H1 (cell line): ENCODE measurements at regions not wholly inside any gene's neighbourhood (a gene's known extent, or its start where the extent isn't known, plus 50 kb on each side); places are given as distances from the start of the nearest gene placed in this dataset.
"Not testable (repeated sequence)": the region's sequence is repeated elsewhere in the genome, so short reads cannot be mapped to it uniquely, and the experiment has no call there.

Source experiments
- CTCF ChIA-PET: fragments of 300-600 bp; sonication (Branson Sonifier 250); formaldehyde crosslinking; loops from one replicate; lab custom pipeline; 2021; ENCODE audit not compliant: partially characterized antibody; lab: Charles Lee
- POLR2A ChIA-PET: fragments of 300-600 bp; sonication (Branson Sonifier 250); formaldehyde crosslinking; loops from one replicate; lab custom pipeline; 2021; ENCODE audit warnings: inconsistent platforms; ENCODE audit not compliant: partially characterized antibody; lab: Charles Lee
- DNase-seq, 2 experiments: peaks; one replicate each; pipeline versions ENCODE4 v3.0.0 to v3.0.0-alpha.2; 2010 to 2022; ENCODE audit warnings: low spot score in 2 of 2, low read depth in 1 of 2, mixed read lengths in 1 of 2
- FAIRE-seq: peaks from 2 replicates; lab custom pipeline; 2011; peaks lifted over from hg19 to GRCh38; lab: Jason Lieb, UNC
- H2AFZ ChIP-seq: 2 replicates; pipeline ENCODE4 v1.8.1; 2012; ENCODE audit warnings: low read length, inconsistent platforms
- H2AK5ac ChIP-seq: 2 replicates; pipeline ENCODE4 v1.6.1; 2013; ENCODE audit warnings: low read depth, low read length
- H2BK120ac ChIP-seq: replicated peaks from 2 replicates; pipeline ENCODE3; 2013; ENCODE audit warnings: low read depth, low read length, inconsistent platforms
- H2BK12ac ChIP-seq: 2 replicates; pipeline ENCODE4 v1.6.1; 2013; ENCODE audit warnings: low read depth, low read length
- H2BK15ac ChIP-seq: 2 replicates; pipeline ENCODE4 v1.6.1; 2013; ENCODE audit warnings: low read length
- H2BK20ac ChIP-seq: 2 replicates; pipeline ENCODE4 v1.6.1; 2013; ENCODE audit warnings: low read length
- H2BK5ac ChIP-seq: 2 replicates; pipeline ENCODE4 v1.6.1; 2013; ENCODE audit warnings: low read depth, low read length
- H3K14ac ChIP-seq: 2 replicates; pipeline ENCODE4 v1.6.1; 2013; ENCODE audit warnings: inconsistent platforms; ENCODE audit not compliant: insufficient read length
- H3K18ac ChIP-seq: 2 replicates; pipeline ENCODE4 v1.6.1; 2013; ENCODE audit warnings: low read length; ENCODE audit errors: extremely low read depth
- H3K23ac ChIP-seq: 2 replicates; pipeline ENCODE4 v1.6.1; 2013; ENCODE audit warnings: inconsistent platforms; ENCODE audit not compliant: insufficient read length
- H3K23me2 ChIP-seq: 2 replicates; pipeline ENCODE4 v1.6.1; 2013; ENCODE audit warnings: low read depth, low read length
- H3K27ac ChIP-seq: 2 replicates; pipeline ENCODE4 v1.6.1; 2011; ENCODE audit warnings: low read depth, low read length, inconsistent platforms
- H3K27me3 ChIP-seq, 4 experiments: replicated peaks in 1 of 4; 1 replicate in 1 of 4; 2 replicates in 3 of 4; pipeline versions ENCODE4 v1.6.1 to v1.8.1; 2011 to 2013; ENCODE audit warnings: low read length in 3 of 4, mild to moderate bottlenecking in 3 of 4, inconsistent platforms in 2 of 4, mixed read lengths in 2 of 4, moderate library complexity in 1 of 4; ENCODE audit not compliant: control insufficient read depth in 3 of 4, insufficient read depth in 3 of 4; ENCODE audit errors: extremely low read depth in 1 of 4
- H3K36me3 ChIP-seq, 4 experiments: 2 replicates each; pipeline versions ENCODE4 v1.6.1 to v1.8.1; 2011 to 2013; ENCODE audit warnings: mild to moderate bottlenecking in 4 of 4, low read length in 3 of 4, moderate library complexity in 2 of 4, control low read depth in 1 of 4, inconsistent platforms in 1 of 4; ENCODE audit not compliant: insufficient read depth in 4 of 4, control insufficient read depth in 2 of 4
- H3K4ac ChIP-seq: replicated peaks from 2 replicates; pipeline ENCODE3; 2013; ENCODE audit warnings: low read length, low read depth, mixed read lengths, inconsistent platforms; ENCODE audit not compliant: insufficient read length
- H3K4me1 ChIP-seq, 4 experiments: replicated peaks in 1 of 4; 1 replicate in 1 of 4; 2 replicates in 3 of 4; pipeline versions ENCODE4 v1.6.1 to v1.8.1; 2011 to 2013; ENCODE audit warnings: low read length in 3 of 4, inconsistent platforms in 2 of 4, mixed read lengths in 1 of 4; ENCODE audit not compliant: insufficient read depth in 4 of 4, control insufficient read depth in 3 of 4
- H3K4me2 ChIP-seq, 2 experiments: 2 replicates each; pipeline versions ENCODE4 v1.6.1 to v1.8.1; 2011 to 2013; ENCODE audit warnings: low read depth in 2 of 2, low read length in 2 of 2, control low read depth in 1 of 2, inconsistent platforms in 1 of 2, mild to moderate bottlenecking in 1 of 2; ENCODE audit not compliant: insufficient read depth in 1 of 2
- H3K4me3 ChIP-seq, 4 experiments: fragments of 200-600, 300-600 bp in 1 of 4; sonication (generic), shearing (Covaris generic), sonication (Bioruptor Twin) in 1 of 4; 2 replicates each; pipeline versions ENCODE4 v1.5.1 to v1.8.1; 2011 to 2016; ENCODE audit warnings: low read length in 4 of 4, low read depth in 3 of 4, control low read depth in 2 of 4, inconsistent platforms in 2 of 4, mild to moderate bottlenecking in 2 of 4, mixed read lengths in 1 of 4, moderate library complexity in 1 of 4; ENCODE audit not compliant: insufficient read depth in 2 of 4; ENCODE audit errors: extremely low read depth in 1 of 4
- H3K56ac ChIP-seq: replicated peaks from 2 replicates; pipeline ENCODE3; 2013; ENCODE audit warnings: low read depth, mild to moderate bottlenecking, mixed read lengths, low read length, inconsistent platforms; ENCODE audit not compliant: insufficient read length
- H3K79me1 ChIP-seq: 2 replicates; pipeline ENCODE4 v1.6.1; 2013; ENCODE audit warnings: low read depth, low read length, control low read depth
- H3K79me2 ChIP-seq, 2 experiments: 2 replicates each; pipeline versions ENCODE4 v1.6.1 to v1.8.1; 2012 to 2013; ENCODE audit warnings: low read length in 2 of 2, mild to moderate bottlenecking in 2 of 2, inconsistent platforms in 1 of 2; ENCODE audit not compliant: insufficient read depth in 2 of 2, control insufficient read depth in 1 of 2
- H3K9ac ChIP-seq, 4 experiments: replicated peaks in 1 of 4; 1 replicate in 1 of 4; 2 replicates in 3 of 4; pipeline versions ENCODE4 v1.6.1 to v1.8.1; 2011 to 2013; ENCODE audit warnings: low read depth in 3 of 4, low read length in 3 of 4, control low read depth in 2 of 4, mild to moderate bottlenecking in 2 of 4, moderate library complexity in 2 of 4, inconsistent platforms in 1 of 4; ENCODE audit errors: extremely low read depth in 1 of 4
- H3K9me3 ChIP-seq, 2 experiments: 2 replicates each; pipeline versions ENCODE4 v1.6.1 to v1.8.1; 2012 to 2013; ENCODE audit warnings: mild to moderate bottlenecking in 2 of 2, moderate library complexity in 2 of 2, control low read depth in 1 of 2, inconsistent platforms in 1 of 2, low read depth in 1 of 2, low read length in 1 of 2, mixed read lengths in 1 of 2; ENCODE audit not compliant: insufficient read depth in 2 of 2
- H4K20me1 ChIP-seq, 2 experiments: replicated peaks in 1 of 2; 2 replicates each; pipeline versions ENCODE3 to v1.8.1; 2011 to 2013; ENCODE audit warnings: inconsistent platforms in 2 of 2, low read length in 2 of 2, mild to moderate bottlenecking in 1 of 2; ENCODE audit not compliant: insufficient read depth in 2 of 2, control insufficient read depth in 1 of 2
- H4K5ac ChIP-seq: 2 replicates; pipeline ENCODE4 v1.6.1; 2013; ENCODE audit warnings: low read length, low read depth, mixed read lengths, inconsistent platforms; ENCODE audit not compliant: insufficient read length
- H4K8ac ChIP-seq: 2 replicates; pipeline ENCODE4 v1.8.0; 2013; ENCODE audit warnings: mild to moderate bottlenecking, moderate library complexity, low read length, inconsistent platforms; ENCODE audit not compliant: insufficient read depth; ENCODE audit errors: extremely low read depth
- H4K91ac ChIP-seq: replicated peaks from 2 replicates; pipeline ENCODE3; 2013; ENCODE audit warnings: low read length, mixed read lengths, inconsistent platforms; ENCODE audit not compliant: insufficient read length
- JUN ChIP-seq: IDR thresholded peaks from 2 replicates; pipeline ENCODE4 v1.6.1; 2011; ENCODE audit warnings: low read depth, mild to moderate bottlenecking, improper control_type of control experiment, low read length
- SP4 ChIP-seq: IDR thresholded peaks from 2 replicates; pipeline ENCODE4 v1.6.1; 2012; ENCODE audit warnings: low read length, inconsistent platforms
- WGBS, 2 experiments: shearing (Covaris generic) in 1 of 2; methylation state at CpG; one replicate each; pipeline versions ENCODE4 v1.1.6 to v1.1.7; 2013 to 2015; ENCODE audit warnings: low lambda C conversion rate in 2 of 2, mixed read lengths in 2 of 2, inconsistent platforms in 1 of 2, low coverage in 1 of 2, missing lambda C conversion rate in 1 of 2; ENCODE audit not compliant: insufficient replicate concordance in 2 of 2, insufficient coverage in 1 of 2, insufficient read length in 1 of 2; ENCODE audit errors: extremely low coverage in 1 of 2, missing lambda C conversion rate in 1 of 2; 5-methylcytosine and 5-hydroxymethylcytosine counted together

DNA sequence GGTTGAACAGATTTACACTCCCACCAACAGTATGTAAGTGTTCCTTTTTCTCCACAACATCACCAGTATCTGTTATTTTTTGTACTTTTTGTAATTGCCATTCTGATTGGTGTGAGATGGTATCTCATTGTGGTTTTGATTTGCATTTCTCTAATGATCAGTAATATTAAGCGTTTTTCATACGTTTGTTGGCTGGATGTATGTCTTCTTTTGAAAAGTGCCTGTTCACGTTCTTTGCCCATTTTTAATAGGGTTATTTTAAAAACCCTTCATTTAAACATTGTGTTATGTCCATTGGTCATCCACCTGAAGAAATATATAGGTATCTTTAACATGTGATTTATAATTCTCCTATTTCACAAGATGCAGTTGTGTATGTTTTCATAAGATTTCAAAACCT lies 291.3 kb downstream of the SEMA3D start:
- H4K91ac ChIP-seq = no peak overlapping the region
- 92% methylated on average over 3 of the region's 3 CpGs; no CpG with 5 or more reads in 1 of the 2 experiments for WGBS, 2 experiments
- H4K20me1 ChIP-seq = no peaks in the 10 kb centered on the region
- no peak overlapping the region for H3K14ac ChIP-seq
- H2AFZ ChIP-seq = no peak overlapping the region
- no peak for FAIRE-seq
- no peaks in the 10 kb centered on the region for H3K23me2 ChIP-seq
- no peak overlapping the region for H3K4me2 ChIP-seq
- no peaks in the 10 kb centered on the region for H3K4me1 ChIP-seq
- H2BK5ac ChIP-seq = no peak overlapping the region
- H2BK20ac ChIP-seq = no peak overlapping the region
- H4K5ac ChIP-seq = no peak overlapping the region
- 0 out of 4 replicates have a peak, but pooled peaks cover 0 to 5% of the 10 kb centered on the region in 2 experiments for H3K9me3 ChIP-seq
- no peak overlapping the region for H4K8ac ChIP-seq
- no peak overlapping the region for H2BK120ac ChIP-seq
- TF ChIP-seq JUN = no peak
- no peak for TF ChIP-seq SP4
- TF ChIP-seq, all 59 proteins: peak for 0
- H3K4me3 ChIP-seq = no peak overlapping the region
- H3K27me3 ChIP-seq = no peaks in the 10 kb centered on the region
- no peak overlapping the region for H3K56ac ChIP-seq
- H2BK15ac ChIP-seq = no peak overlapping the region
- no peak overlapping the region for H3K27ac ChIP-seq
- no peaks in the 10 kb centered on the region for H3K36me3 ChIP-seq
- H2AK5ac ChIP-seq = no peak overlapping the region
- no peaks in the 10 kb centered on the region for H3K79me1 ChIP-seq
- H3K23ac ChIP-seq = no peak overlapping the region
- no peak overlapping the region for H3K9ac ChIP-seq
- no peak overlapping the region for H2BK12ac ChIP-seq
- ChIA-PET POLR2A (no interaction called here), CTCF (no interaction called here)
- DNase-seq = no peak
- H3K4ac ChIP-seq = no peak overlapping the region
- H3K79me2 ChIP-seq = no peaks in the 10 kb centered on the region
- no peak overlapping the region for H3K18ac ChIP-seq

DNA sequence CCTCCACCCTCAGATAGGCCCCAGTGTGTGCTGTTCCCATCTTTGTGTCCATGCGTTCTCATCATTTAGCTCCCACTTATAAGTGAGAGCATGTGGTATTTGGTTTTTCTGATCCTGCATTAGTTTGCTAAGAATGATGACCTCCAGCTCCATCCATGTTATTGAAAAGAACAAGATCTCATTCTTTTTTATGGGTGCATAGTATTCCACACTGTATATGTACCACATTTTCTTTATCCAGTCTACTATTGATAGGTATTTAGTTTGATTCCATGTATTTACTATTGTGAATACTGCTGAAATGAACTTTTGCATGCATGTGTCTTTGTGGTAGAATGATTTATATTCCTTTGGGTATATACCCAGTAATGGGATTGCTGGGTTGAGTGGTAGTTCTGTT lies 303.3 kb downstream of the SEMA3D start:
- H3K27ac ChIP-seq, H3K4me3 ChIP-seq, CTCF ChIA-PET: not testable (repeated sequence)

More for the DNA sequence above, 303.3 kb downstream of the SEMA3D start:
- H3K9ac ChIP-seq, H2BK120ac ChIP-seq, H4K5ac ChIP-seq, H2BK20ac ChIP-seq, H3K79me1 ChIP-seq, H3K79me2 ChIP-seq, H2AFZ ChIP-seq, DNase-seq, H3K36me3 ChIP-seq, H3K23ac ChIP-seq, H4K91ac ChIP-seq, H3K4me1 ChIP-seq, H3K9me3 ChIP-seq, H3K18ac ChIP-seq, H3K4ac ChIP-seq, H2BK15ac ChIP-seq, H4K20me1 ChIP-seq, H2BK12ac ChIP-seq, H4K8ac ChIP-seq, FAIRE-seq, H3K56ac ChIP-seq, H2AK5ac ChIP-seq, H3K23me2 ChIP-seq, H2BK5ac ChIP-seq, POLR2A ChIA-PET, H3K4me2 ChIP-seq, H3K14ac ChIP-seq, H3K27me3 ChIP-seq: not testable (repeated sequence)
- 91% methylated on average over 1 of the region's 1 CpG; no CpG with 5 or more reads in 1 of the 2 experiments for WGBS, 2 experiments
